ENCODE measurements at regions not wholly inside any gene's neighbourhood (a gene's known extent, or its start where the extent isn't known, plus 50 kb on each side); places are given as distances from the start of the nearest gene placed in this dataset.
"Not testable (repeated sequence)": the region's sequence is repeated elsewhere in the genome, so short reads cannot be mapped to it uniquely, and the experiment has no call there.

GRCh38 chr5:166724284-166724683, 1567.2 kb upstream of the WWC1 start:
- Mint-ChIP-seq H3K9me3 (no peaks in the 10 kb centered on the region), H3K36me3 (ENCODE audit: low read depth) (no peaks in the 10 kb centered on the region), H3K27me3 (ENCODE audit: insufficient read depth) (no peaks in the 10 kb centered on the region), H3K4me1 (peaks cover 27% of the 10 kb centered on the region), H3K27ac (no peak overlapping the region), H3K4me3 (no peak overlapping the region)
- 98 to 100% methylated on average over 3 to 5 of the region's 5 CpGs for WGBS, 2 experiments (ENCODE audit: insufficient coverage in 1 of 2, insufficient read length in 1 of 2)
- peaks cover 3% of the 10 kb centered on the region for H3K4me1 ChIP-seq (ENCODE audit: control insufficient read depth, insufficient read depth, low read length)
- no peaks in the 10 kb centered on the region for H3K9me3 ChIP-seq (ENCODE audit: control insufficient read depth, low read length)
- no peak for DNase-seq
- no peak overlapping the region for H3K4me3 ChIP-seq (ENCODE audit: low read length)
- TF ChIP-seq CTCF (conservative IDR thresholded peaks at IDR 0.05): no peak
- H3K9ac ChIP-seq (ENCODE audit: extremely low read depth, low read length, poor library complexity, severe bottlenecking): no peak overlapping the region
- no peak overlapping the region for H3K27ac ChIP-seq (ENCODE audit: low read depth, low read length)
- no peaks in the 10 kb centered on the region for H3K36me3 ChIP-seq (ENCODE audit: control insufficient read depth, insufficient read depth, low read length)
- no peaks in the 10 kb centered on the region for H3K27me3 ChIP-seq (ENCODE audit: control insufficient read depth, insufficient read depth, low read length, poor library complexity, severe bottlenecking)

- Histone ChIP-seq H3K9ac (ENCODE audit: extremely low read depth, low read length, poor library complexity, severe bottlenecking) (no peak overlapping the region), H3K9me3 (ENCODE audit: control insufficient read depth, low read length) (no peaks in the 10 kb centered on the region), H3K27ac (ENCODE audit: low read depth, low read length) (no peak overlapping the region), H3K4me3 (ENCODE audit: low read length) (no peak overlapping the region), H3K27me3 (ENCODE audit: control insufficient read depth, insufficient read depth, low read length, poor library complexity, severe bottlenecking) (no peaks in the 10 kb centered on the region), H3K4me1 (ENCODE audit: control insufficient read depth, insufficient read depth, low read length) (peaks cover 3% of the 10 kb centered on the region), H3K36me3 (ENCODE audit: control insufficient read depth, insufficient read depth, low read length) (no peaks in the 10 kb centered on the region)
- H3K9me3 Mint-ChIP-seq: no peaks in the 10 kb centered on the region
- WGBS, 2 experiments (ENCODE audit: insufficient coverage in 1 of 2, insufficient read length in 1 of 2): 80 to 100% methylated on average over 1 of the region's 1 CpG
- peaks cover 33% of the 10 kb centered on the region for H3K4me1 Mint-ChIP-seq
- H3K36me3 Mint-ChIP-seq (ENCODE audit: low read depth): no peaks in the 10 kb centered on the region
- no peaks in the 10 kb centered on the region for H3K27me3 Mint-ChIP-seq (ENCODE audit: insufficient read depth)
- no peak for DNase-seq
- TF ChIP-seq CTCF (conservative IDR thresholded peaks at IDR 0.05): no peak
- no peak overlapping the region for H3K4me3 Mint-ChIP-seq
- no peak overlapping the region for H3K27ac Mint-ChIP-seq
These were observed 1565.9 kb upstream of the WWC1 start for GRCh38 chr5:166725593-166725992.

- Mint-ChIP-seq H3K4me1 (peaks cover 33% of the 10 kb centered on the region), H3K27ac (no peak overlapping the region), H3K4me3 (no peak overlapping the region), H3K36me3 (ENCODE audit: low read depth) (no peaks in the 10 kb centered on the region), H3K27me3 (ENCODE audit: insufficient read depth) (no peaks in the 10 kb centered on the region), H3K9me3 (no peaks in the 10 kb centered on the region)
- 83 to 90% methylated on average over 1 of the region's 1 CpG for WGBS, 2 experiments (ENCODE audit: insufficient coverage in 1 of 2, insufficient read length in 1 of 2)
- Histone ChIP-seq H3K4me1 (ENCODE audit: control insufficient read depth, insufficient read depth, low read length) (peaks cover 3% of the 10 kb centered on the region), H3K4me3 (ENCODE audit: low read length) (no peak overlapping the region), H3K36me3 (ENCODE audit: control insufficient read depth, insufficient read depth, low read length) (no peaks in the 10 kb centered on the region), H3K27ac (ENCODE audit: low read depth, low read length) (no peak overlapping the region), H3K9ac (ENCODE audit: extremely low read depth, low read length, poor library complexity, severe bottlenecking) (no peak overlapping the region), H3K9me3 (ENCODE audit: control insufficient read depth, low read length) (no peaks in the 10 kb centered on the region), H3K27me3 (ENCODE audit: control insufficient read depth, insufficient read depth, low read length, poor library complexity, severe bottlenecking) (no peaks in the 10 kb centered on the region)
- no peak for TF ChIP-seq CTCF (conservative IDR thresholded peaks at IDR 0.05)
- peak; percentile 45 for DNase-seq
These were observed 1565.0 kb upstream of the WWC1 start for GRCh38 chr5:166726406-166726805.

GRCh38 chr5:166742951-166743350, 1548.5 kb upstream of the WWC1 start:
- Mint-ChIP-seq H3K4me3 (peak overlapping the region; percentile 69), H3K4me1 (peaks cover 52% of the 10 kb centered on the region), H3K27ac (peak overlapping the region; percentile 95)
- 28 to 53% methylated on average over 3 to 4 of the region's 4 CpGs for WGBS, 2 experiments (ENCODE audit: insufficient coverage in 1 of 2, insufficient read length in 1 of 2)
- not testable (repeated sequence) for H3K4me3 ChIP-seq (ENCODE audit: low read length); H3K9ac ChIP-seq (ENCODE audit: extremely low read depth, low read length, poor library complexity, severe bottlenecking); H3K36me3 Mint-ChIP-seq (ENCODE audit: low read depth); H3K27me3 ChIP-seq (ENCODE audit: control insufficient read depth, insufficient read depth, low read length, poor library complexity, severe bottlenecking); H3K27ac ChIP-seq (ENCODE audit: low read depth, low read length); H3K9me3 ChIP-seq (ENCODE audit: control insufficient read depth, low read length); H3K4me1 ChIP-seq (ENCODE audit: control insufficient read depth, insufficient read depth, low read length); H3K36me3 ChIP-seq (ENCODE audit: control insufficient read depth, insufficient read depth, low read length); H3K9me3 Mint-ChIP-seq; H3K27me3 Mint-ChIP-seq (ENCODE audit: insufficient read depth)
- DNase-seq: peak; percentile 76

Measured in endodermal cell (in vitro differentiated cells).